ENCODE measurements at regions not wholly inside any gene's neighbourhood (a gene's known extent, or its start where the extent isn't known, plus 50 kb on each side); places are given as distances from the start of the nearest gene placed in this dataset.

DNA sequence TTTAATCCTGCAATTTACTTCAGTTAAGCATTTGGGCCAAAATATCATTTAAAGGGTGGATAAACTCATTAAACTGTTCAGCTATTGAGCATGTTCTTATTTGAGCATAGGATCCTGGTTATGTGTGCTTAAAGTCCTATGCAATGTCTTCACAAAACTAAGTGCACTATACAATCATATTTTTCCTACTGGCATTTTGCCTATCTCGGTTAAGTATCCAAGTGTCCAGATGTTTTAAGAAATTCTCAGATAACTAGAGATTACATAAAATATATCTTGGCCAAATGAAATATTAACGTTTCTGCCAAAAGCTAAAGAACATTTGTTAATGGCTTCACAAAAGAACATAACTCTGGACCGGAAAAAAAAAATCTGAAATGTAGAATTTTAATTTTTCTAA lies 250.8 kb upstream of the LRFN5 start:
- H3K9ac ChIP-seq (ENCODE audit: extremely low read depth, insufficient read length, low read length), result no peak overlapping the region
- no peak overlapping the region for H2BK20ac ChIP-seq (ENCODE audit: low read depth, low read length, poor library complexity, severe bottlenecking)
- no peak overlapping the region for H3T11ph ChIP-seq (ENCODE audit: low read length)
- no peak overlapping the region for H2BK15ac ChIP-seq (ENCODE audit: low read depth, low read length)
- H4K20me1 ChIP-seq (ENCODE audit: control insufficient read depth, insufficient read depth, insufficient read length), result no peaks in the 10 kb centered on the region
- H3K4me1 ChIP-seq (ENCODE audit: insufficient read depth, low read length), result no peaks in the 10 kb centered on the region
- no peak overlapping the region for H3K23ac ChIP-seq (ENCODE audit: insufficient read length, low read depth, low read length)
- H3K9me3 Mint-ChIP-seq, result peaks cover 0 to 2% of the 10 kb centered on the region in 2 experiments; a peak in 1 of 5 replicates
- H2BK120ac ChIP-seq (ENCODE audit: low read depth, low read length, poor library complexity, severe bottlenecking), result no peak overlapping the region
- H3K18ac ChIP-seq (ENCODE audit: insufficient read length, low read depth, low read length), result no peak overlapping the region
- no peak overlapping the region for H3K27ac ChIP-seq (ENCODE audit: insufficient read length, low read depth, low read length)
- no peak overlapping the region for H3K27ac Mint-ChIP-seq
- TF ChIP-seq, protein P1, sequence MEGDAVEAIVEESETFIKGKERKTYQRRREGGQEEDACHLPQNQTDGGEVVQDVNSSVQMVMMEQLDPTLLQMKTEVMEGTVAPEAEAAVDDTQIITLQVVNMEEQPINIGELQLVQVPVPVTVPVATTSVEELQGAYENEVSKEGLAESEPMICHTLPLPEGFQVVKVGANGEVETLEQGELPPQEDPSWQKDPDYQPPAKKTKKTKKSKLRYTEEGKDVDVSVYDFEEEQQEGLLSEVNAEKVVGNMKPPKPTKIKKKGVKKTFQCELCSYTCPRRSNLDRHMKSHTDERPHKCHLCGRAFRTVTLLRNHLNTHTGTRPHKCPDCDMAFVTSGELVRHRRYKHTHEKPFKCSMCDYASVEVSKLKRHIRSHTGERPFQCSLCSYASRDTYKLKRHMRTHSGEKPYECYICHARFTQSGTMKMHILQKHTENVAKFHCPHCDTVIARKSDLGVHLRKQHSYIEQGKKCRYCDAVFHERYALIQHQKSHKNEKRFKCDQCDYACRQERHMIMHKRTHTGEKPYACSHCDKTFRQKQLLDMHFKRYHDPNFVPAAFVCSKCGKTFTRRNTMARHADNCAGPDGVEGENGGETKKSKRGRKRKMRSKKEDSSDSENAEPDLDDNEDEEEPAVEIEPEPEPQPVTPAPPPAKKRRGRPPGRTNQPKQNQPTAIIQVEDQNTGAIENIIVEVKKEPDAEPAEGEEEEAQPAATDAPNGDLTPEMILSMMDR (conservative IDR thresholded peaks at IDR 0.05), result no peak
- no peak overlapping the region for H2BK12ac ChIP-seq (ENCODE audit: insufficient read length, low read depth, low read length)
- no peak overlapping the region for H3K4me2 ChIP-seq (ENCODE audit: insufficient read depth, insufficient read length, low read length)
- no peak overlapping the region for H2AFZ ChIP-seq (ENCODE audit: low read length)
- no peak overlapping the region for H3K14ac ChIP-seq (ENCODE audit: insufficient read depth, low read length)
- no peaks in the 10 kb centered on the region for H3K27me3 Mint-ChIP-seq (ENCODE audit: low read depth)
- H2AK5ac ChIP-seq (ENCODE audit: insufficient read length, low read length), result no peak overlapping the region
- no peak overlapping the region for H3K56ac ChIP-seq (ENCODE audit: insufficient read length, low read depth, low read length)
- no peaks in the 10 kb centered on the region for H3K36me3 Mint-ChIP-seq (ENCODE audit: insufficient read depth in 1 of 3, low read depth in 3 of 3)
- no peaks in the 10 kb centered on the region for H3K23me2 ChIP-seq (ENCODE audit: insufficient read length, low read depth, low read length, poor library complexity, severe bottlenecking)
- no peaks in the 10 kb centered on the region for H3K9me3 ChIP-seq (ENCODE audit: control insufficient read depth, low read depth, low read length)
- no peaks in the 10 kb centered on the region for H3K79me2 ChIP-seq (ENCODE audit: insufficient read depth, low read length)
- no peaks in the 10 kb centered on the region for H3K79me1 ChIP-seq (ENCODE audit: insufficient read depth, low read depth, low read length, poor library complexity, severe bottlenecking)
- no peak overlapping the region for H2BK5ac ChIP-seq (ENCODE audit: insufficient read length, low read length)
- H3K27me3 ChIP-seq (ENCODE audit: insufficient read depth, low read length), result no peaks in the 10 kb centered on the region
- H4K8ac ChIP-seq (replicated peaks; ENCODE audit: insufficient read length, low read depth, low read length), result no peak overlapping the region
- H4K91ac ChIP-seq (ENCODE audit: insufficient read length, low read depth, low read length), result no peak overlapping the region
- H3K4ac ChIP-seq (ENCODE audit: low read depth, low read length), result no peak overlapping the region
- no peak for DNase-seq
- H3K4me1 Mint-ChIP-seq, result no peaks in the 10 kb centered on the region
- H4K5ac ChIP-seq (ENCODE audit: insufficient read length, low read depth, low read length), result no peak overlapping the region
- no CpG with 5 or more reads among the region's 3 CpGs for WGBS (ENCODE audit: extremely low coverage, insufficient read length, low lambda C conversion rate)
- no peak overlapping the region for H3K4me3 Mint-ChIP-seq
